Head of caudate nucleus (tissue), 42 donors: ENCODE measurements at regions not wholly inside any gene's neighbourhood (a gene's known extent, or its start where the extent isn't known, plus 50 kb on each side); places are given as distances from the start of the nearest gene placed in this dataset.

Experiments used
- DNase-seq, 42 donors: peaks; one replicate each; pipeline versions ENCODE4 v3.0.0 to v3.0.0-alpha.2; 2020 to 2021; ENCODE audit warnings: mixed read lengths in 7 of 42
- intact Hi-C: fragments of 100-400 bp; cut with DNase I; formaldehyde crosslinking; loops from one replicate; pipeline ENCODE4 v1.15.0; 2022

- no peak for DNase-seq
- intact Hi-C loops, result no loop called here
Measured at GRCh38 chr3:124158168-124158881, 166.4 kb upstream of the ROPN1 start.

- intact Hi-C loops, result no loop called here
- no peak for DNase-seq
Measured at GRCh38 chr3:124161448-124161847, 169.5 kb upstream of the ROPN1 start.

DNA sequence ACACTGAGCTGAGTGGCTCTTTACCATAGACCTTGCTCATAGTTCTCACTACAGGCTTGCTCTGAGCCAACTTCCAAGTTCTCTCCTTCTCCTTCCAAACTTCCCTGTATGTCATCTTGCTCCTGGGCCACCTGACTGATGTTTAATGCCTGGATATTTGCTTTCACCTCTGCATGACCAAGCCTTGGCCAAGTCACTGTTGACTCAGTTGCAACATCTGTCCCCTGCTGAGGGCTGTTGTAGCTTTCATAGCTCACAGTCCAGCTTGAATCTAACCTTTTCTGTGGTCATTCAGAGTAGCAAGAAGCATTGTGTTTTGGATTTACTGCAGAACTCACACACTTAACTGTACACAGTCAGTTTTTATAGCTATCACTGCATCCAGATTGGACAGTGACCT is 171.8 kb upstream of the ROPN1 start:
- DNase-seq, result no peak
- intact Hi-C loops, result no loop called here

DNA sequence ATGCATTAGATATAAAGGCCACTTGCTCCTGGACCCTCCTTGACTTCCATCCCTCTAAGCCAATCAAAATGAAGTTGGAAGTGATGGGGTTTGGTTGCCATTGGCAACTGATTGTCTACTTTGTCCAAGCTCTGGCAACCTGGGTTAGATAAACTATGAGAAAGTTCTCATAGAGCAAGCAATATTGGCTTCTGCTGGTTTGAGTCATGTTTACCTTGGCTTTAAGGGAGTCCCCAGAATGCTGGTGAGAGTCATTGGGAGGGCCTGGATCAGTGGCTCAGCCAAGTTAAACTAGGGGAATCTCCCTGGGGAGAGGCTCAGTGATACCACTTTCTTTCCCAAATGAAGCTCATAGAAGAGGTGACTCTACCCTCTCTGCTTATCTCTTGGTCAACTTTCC is 176.3 kb upstream of the ROPN1 start:
- no peak for DNase-seq
- intact Hi-C loops, result no loop called here

GRCh38 chr3:124172283-124172682 is 180.4 kb upstream of the ROPN1 start:
- intact Hi-C loops, result no loop called here
- DNase-seq, result no peak

- no peak for DNase-seq
- intact Hi-C loops, result no loop called here
Measured at GRCh38 chr3:124172816-124173215, 180.9 kb upstream of the ROPN1 start.

GRCh38 chr3:124174476-124174875 is 182.6 kb upstream of the ROPN1 start:
- DNase-seq, result peak in 1 of 42 donors; percentile 3
- intact Hi-C loops, result no loop called here

GRCh38 chr3:124174910-124175874 is 183.3 kb upstream of the ROPN1 start:
- intact Hi-C loops, result no loop called here
- DNase-seq, result no peak

GRCh38 chr3:124177071-124177470 is 185.1 kb upstream of the ROPN1 start:
- intact Hi-C loops, result no loop called here
- DNase-seq, result peak in 3 of 42 donors; percentile 3 to 10 (median 8)

DNA sequence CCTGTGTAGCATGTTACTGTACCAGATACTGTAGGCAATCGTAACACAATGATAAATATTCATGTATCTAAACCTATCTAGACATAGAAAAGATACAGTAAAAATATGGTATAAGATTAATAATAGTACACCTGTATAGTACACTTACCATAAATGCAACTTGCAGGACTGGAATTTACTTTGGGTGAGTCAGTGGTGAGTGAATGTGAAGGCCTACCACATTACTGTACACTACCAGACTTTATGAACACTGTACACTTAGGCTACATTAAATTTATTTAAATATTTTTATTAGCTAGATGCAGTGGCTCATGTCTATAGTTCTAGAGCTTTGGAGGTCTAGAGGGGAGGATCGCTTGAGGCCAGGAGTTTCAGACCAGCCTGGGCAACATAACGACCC is 186.6 kb upstream of the ROPN1 start:
- intact Hi-C loops, result no loop called here

GRCh38 chr3:124200407-124200806 is 208.5 kb upstream of the ROPN1 start:
- no peak for DNase-seq
- intact Hi-C loops, result no loop called here

More for the DNA sequence above, 186.6 kb upstream of the ROPN1 start:
- DNase-seq, result no peak

DNA sequence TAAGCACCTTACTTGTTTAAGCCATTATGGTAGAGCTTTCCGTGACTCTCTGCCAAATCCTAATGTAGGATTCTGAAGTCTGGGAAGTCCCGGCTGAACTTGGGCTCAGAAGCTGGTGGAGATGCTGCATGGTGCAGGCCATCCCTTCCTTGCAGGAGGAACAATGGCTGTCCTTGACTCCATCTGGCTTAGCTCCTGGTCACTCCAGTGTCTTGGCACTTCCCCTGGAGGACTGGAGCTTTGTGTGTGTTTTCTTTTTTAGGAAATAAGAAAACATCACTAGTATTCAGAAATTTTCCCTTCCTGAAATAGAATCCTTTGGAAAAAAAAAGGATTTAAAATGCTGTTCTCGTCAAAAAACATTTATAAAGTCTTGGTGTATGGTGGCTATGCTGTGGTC is 209.3 kb upstream of the ROPN1 start:
- intact Hi-C loops, result no loop called here

DNA sequence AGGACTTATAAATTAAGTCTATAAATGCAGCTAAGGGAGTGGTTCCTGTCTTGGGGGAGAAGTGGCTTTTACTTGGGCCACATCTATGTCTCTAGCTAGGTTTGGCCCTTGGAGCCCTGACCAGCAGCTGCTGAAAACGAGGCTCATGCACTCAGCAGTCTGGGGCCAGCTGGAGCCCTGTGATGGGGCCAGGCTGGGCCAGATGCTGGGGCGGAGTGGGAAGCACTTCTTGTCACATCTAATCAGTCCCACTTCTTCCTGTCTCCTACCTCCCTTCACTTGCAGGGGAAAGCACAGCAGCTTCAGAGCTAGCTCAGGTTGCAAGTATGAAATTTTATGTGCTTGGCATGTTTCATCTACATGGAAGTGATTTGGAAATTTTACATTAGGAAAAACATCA is 209.9 kb upstream of the ROPN1 start:
- intact Hi-C loops, result no loop called here
- DNase-seq, result peak in 29 of 42 donors; percentile 2 to 68 (median 20)

More for the DNA sequence above, 209.3 kb upstream of the ROPN1 start:
- peak in 1 of 42 donors; percentile 3 for DNase-seq

DNA sequence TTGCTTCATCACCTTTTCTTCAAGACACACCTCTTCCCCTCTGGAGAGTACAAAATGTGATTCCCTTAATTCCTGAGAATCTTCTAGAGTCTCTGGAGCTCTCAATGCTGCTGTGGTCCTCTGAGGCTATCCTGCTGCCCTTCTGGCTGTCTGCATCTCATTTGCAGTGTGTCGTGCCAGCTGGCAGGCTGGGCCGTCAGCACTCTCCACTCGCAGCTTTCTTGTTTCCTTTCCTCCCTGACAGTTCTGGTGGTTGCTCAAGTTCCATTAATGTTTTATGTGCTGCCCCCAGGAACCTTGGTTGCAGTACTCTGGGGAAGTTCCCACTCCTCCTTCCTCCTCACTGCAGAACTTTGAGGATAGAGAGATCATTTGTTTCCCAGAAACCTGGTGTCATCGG is 210.8 kb upstream of the ROPN1 start:
- DNase-seq, result peak in 27 of 42 donors; percentile 10 to 64 (median 27)
- intact Hi-C loops, result no loop called here

DNA sequence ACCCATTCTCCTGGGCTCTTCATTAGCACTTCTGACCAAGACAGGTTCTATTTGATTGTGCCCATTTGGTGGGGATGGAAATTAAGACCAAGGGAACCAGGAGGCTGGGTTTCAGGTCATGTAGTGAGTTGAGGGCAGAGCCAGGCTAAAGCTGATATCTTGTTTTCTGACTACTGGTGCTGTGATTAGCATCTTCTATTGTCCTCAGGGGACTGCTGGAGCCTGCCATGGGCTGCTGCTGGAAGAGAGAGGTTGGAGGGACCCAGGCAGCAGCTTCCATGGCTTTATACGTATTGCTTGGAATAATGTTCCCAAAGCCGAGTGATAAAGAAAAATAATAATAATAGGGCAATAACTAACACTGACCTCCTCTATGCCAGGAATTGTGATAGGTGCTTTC is 211.4 kb upstream of the ROPN1 start:
- DNase-seq, result no peak
- intact Hi-C loops, result no loop called here

GRCh38 chr3:124206225-124207055 is 214.5 kb upstream of the ROPN1 start:
- DNase-seq, result no peak
- intact Hi-C loops, result no loop called here

- DNase-seq, result no peak
- intact Hi-C loops, result no loop called here
Measured at GRCh38 chr3:124207077-124207476, 215.2 kb upstream of the ROPN1 start.

GRCh38 chr3:124207873-124208485 is 216.1 kb upstream of the ROPN1 start:
- DNase-seq, result no peak
- intact Hi-C loops, result no loop called here

GRCh38 chr3:124209426-124209825 is 217.5 kb upstream of the ROPN1 start:
- intact Hi-C loops, result no loop called here
- DNase-seq, result peak in 1 of 42 donors; percentile 2
